Kidney (tissue), 13 donors: ENCODE measurements at regions not wholly inside any gene's neighbourhood (a gene's known extent, or its start where the extent isn't known, plus 50 kb on each side); places are given as distances from the start of the nearest gene placed in this dataset.
A peak's percentile ranks its signal among the peaks of the same experiment; 100 is the strongest.

ENCODE experiments used
- DNase-seq, 5 donors: peaks; one replicate each; pipeline ENCODE4 v3.0.0-alpha.2; 2013 to 2020
- FAIRE-seq: peaks from 2 replicates; lab custom pipeline; 2012; peaks lifted over from hg19 to GRCh38; lab: Jason Lieb, UNC
- H3K27ac ChIP-seq, 2 donors: one replicate each; pipeline ENCODE4 v1.7.0; 2013; ENCODE audit warnings: low read depth in 2 of 2, low read length in 2 of 2, inconsistent platforms in 1 of 2
- H3K27me3 ChIP-seq: one replicate; pipeline ENCODE4 v1.7.1; 2013; ENCODE audit warnings: low read length, inconsistent platforms; ENCODE audit not compliant: control insufficient read depth, insufficient read depth
- H3K36me3 ChIP-seq, 3 donors: one replicate each; pipeline versions ENCODE4 v1.7.0 to v1.7.1; 2013; ENCODE audit warnings: low read length in 3 of 3, control low read depth in 1 of 3, inconsistent platforms in 1 of 3; ENCODE audit not compliant: insufficient read depth in 3 of 3, control insufficient read depth in 2 of 3
- H3K4me1 ChIP-seq, 3 donors: one replicate each; pipeline versions ENCODE4 v1.7.0 to v1.7.1; 2013; ENCODE audit warnings: low read length in 3 of 3, inconsistent platforms in 1 of 3, low read depth in 1 of 3; ENCODE audit not compliant: control insufficient read depth in 2 of 3, insufficient read depth in 2 of 3
- H3K4me3 ChIP-seq, 3 donors: one replicate each; pipeline versions ENCODE4 v1.7.0 to v1.8.1; 2013; ENCODE audit warnings: low read length in 3 of 3, control low read depth in 1 of 3, inconsistent platforms in 1 of 3
- H3K9ac ChIP-seq, 3 donors: one replicate each; pipeline versions ENCODE4 v1.7.0 to v1.7.1; 2013; ENCODE audit warnings: low read length in 3 of 3, control low read depth in 1 of 3, inconsistent platforms in 1 of 3
- H3K9me3 ChIP-seq, 3 donors: one replicate each; pipeline versions ENCODE4 v1.7.0 to v1.7.1; 2013; ENCODE audit warnings: low read length in 3 of 3, control low read depth in 1 of 3, inconsistent platforms in 1 of 3; ENCODE audit not compliant: control insufficient read depth in 2 of 3, insufficient read depth in 1 of 3
- intact Hi-C: fragments of 100-400 bp; cut with DNase I; formaldehyde crosslinking; loops from one replicate; pipeline ENCODE4 v1.11.1; 2022
- TF ChIP-seq, protein P1 (sequence below): IDR thresholded peaks from 3 replicates; pipeline ENCODE4 v1.5.1; 2012; ENCODE audit warnings: mild to moderate bottlenecking, moderate library complexity, borderline replicate concordance; ENCODE audit not compliant: insufficient read depth; ENCODE audit errors: extremely low read depth
- donor health status: control.
- donor health status: control.
- donor health status: control.
- donor health status: control.
- donor health status: control.
- donor health status: DM: yes; HTN: yes; CAD: no.
- donor health status: Normal renal cell carcinoma (clear cell type).

DNA sequence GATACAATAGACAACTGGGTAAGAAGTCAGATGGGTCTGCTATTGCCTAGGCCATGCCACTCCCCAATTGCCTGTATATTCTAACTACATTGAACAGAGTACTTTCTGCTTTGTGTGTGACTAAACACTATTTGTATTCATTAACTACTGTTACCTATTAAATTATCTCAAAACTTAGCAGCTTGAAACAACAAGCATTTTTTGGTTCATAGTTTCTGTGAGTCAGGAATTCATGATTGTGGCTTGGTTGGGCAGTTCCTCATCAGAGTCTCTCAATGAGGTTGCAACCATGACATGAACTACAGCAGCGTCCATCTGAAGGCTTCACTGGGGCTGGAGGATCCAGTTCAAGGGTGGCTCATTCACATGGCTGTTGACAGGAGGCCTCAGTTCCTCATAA, 205.7 kb downstream of the EN1 start:
- no peak overlapping the region for H3K4me3 ChIP-seq
- no peaks in the 10 kb centered on the region for H3K4me1 ChIP-seq
- no peaks in the 10 kb centered on the region for H3K36me3 ChIP-seq
- H3K9ac ChIP-seq, result no peak overlapping the region
- peak in 2 of 5 donors; percentile 2 to 6 for DNase-seq
- no peaks in the 10 kb centered on the region for H3K9me3 ChIP-seq
- H3K27ac ChIP-seq, result no peak overlapping the region
- no peaks in the 10 kb centered on the region for H3K27me3 ChIP-seq
- intact Hi-C loops, result no loop called here
- no peak for FAIRE-seq
- TF ChIP-seq, protein P1, sequence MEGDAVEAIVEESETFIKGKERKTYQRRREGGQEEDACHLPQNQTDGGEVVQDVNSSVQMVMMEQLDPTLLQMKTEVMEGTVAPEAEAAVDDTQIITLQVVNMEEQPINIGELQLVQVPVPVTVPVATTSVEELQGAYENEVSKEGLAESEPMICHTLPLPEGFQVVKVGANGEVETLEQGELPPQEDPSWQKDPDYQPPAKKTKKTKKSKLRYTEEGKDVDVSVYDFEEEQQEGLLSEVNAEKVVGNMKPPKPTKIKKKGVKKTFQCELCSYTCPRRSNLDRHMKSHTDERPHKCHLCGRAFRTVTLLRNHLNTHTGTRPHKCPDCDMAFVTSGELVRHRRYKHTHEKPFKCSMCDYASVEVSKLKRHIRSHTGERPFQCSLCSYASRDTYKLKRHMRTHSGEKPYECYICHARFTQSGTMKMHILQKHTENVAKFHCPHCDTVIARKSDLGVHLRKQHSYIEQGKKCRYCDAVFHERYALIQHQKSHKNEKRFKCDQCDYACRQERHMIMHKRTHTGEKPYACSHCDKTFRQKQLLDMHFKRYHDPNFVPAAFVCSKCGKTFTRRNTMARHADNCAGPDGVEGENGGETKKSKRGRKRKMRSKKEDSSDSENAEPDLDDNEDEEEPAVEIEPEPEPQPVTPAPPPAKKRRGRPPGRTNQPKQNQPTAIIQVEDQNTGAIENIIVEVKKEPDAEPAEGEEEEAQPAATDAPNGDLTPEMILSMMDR, result no peak

DNA sequence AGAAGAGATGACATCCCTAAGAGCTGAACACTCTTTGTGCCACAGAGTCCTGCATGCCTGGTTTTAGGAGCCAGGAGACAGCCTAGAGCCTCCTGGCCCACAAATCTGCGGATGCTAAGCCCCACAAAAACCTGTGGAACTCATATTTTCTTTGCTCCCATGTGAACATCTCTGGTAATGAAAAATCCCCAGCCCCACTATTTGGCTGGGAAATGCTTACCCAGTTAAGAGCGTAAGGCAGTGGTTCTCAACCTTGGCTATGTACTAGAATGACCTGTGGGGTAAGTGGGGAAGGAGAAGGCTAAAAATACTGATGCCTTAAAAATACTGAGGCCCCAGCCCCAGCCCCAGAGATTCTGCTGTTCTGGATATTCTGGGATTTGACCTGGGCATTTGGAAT, 208.1 kb downstream of the EN1 start:
- no peaks in the 10 kb centered on the region for H3K4me1 ChIP-seq
- no peaks in the 10 kb centered on the region for H3K9me3 ChIP-seq
- FAIRE-seq, result no peak
- TF ChIP-seq, protein P1, result no peak
- intact Hi-C loops, result no loop called here
- no peaks in the 10 kb centered on the region for H3K36me3 ChIP-seq
- no peak overlapping the region for H3K27ac ChIP-seq
- no peak overlapping the region for H3K4me3 ChIP-seq
- H3K27me3 ChIP-seq, result no peaks in the 10 kb centered on the region
- no peak overlapping the region for H3K9ac ChIP-seq
- DNase-seq, result no peak

GRCh38 chr2:118638453-118638852, 209.0 kb downstream of the EN1 start:
- Histone ChIP-seq H3K4me3 (no peak overlapping the region), H3K27ac (no peak overlapping the region), H3K36me3 (no peaks in the 10 kb centered on the region), H3K9me3 (no peaks in the 10 kb centered on the region), H3K27me3 (no peaks in the 10 kb centered on the region), H3K9ac (no peak overlapping the region), H3K4me1 (no peaks in the 10 kb centered on the region)
- intact Hi-C loops, result no loop called here
- TF ChIP-seq, protein P1, result no peak
- DNase-seq, result no peak
- no peak for FAIRE-seq

GRCh38 chr2:118635891-118636290, 211.6 kb downstream of the EN1 start:
- Histone ChIP-seq H3K36me3 (no peaks in the 10 kb centered on the region), H3K4me1 (no peaks in the 10 kb centered on the region), H3K9ac (no peak overlapping the region), H3K27me3 (no peaks in the 10 kb centered on the region), H3K9me3 (no peaks in the 10 kb centered on the region), H3K27ac (no peak overlapping the region), H3K4me3 (no peak overlapping the region)
- TF ChIP-seq, protein P1, result no peak
- FAIRE-seq (no peak), DNase-seq (peak in 2 of 5 donors; percentile 3 to 12)
- intact Hi-C loops, result no loop called here
